GM12878 (cell line): ENCODE measurements at regions not wholly inside any gene's neighbourhood (a gene's known extent, or its start where the extent isn't known, plus 50 kb on each side); places are given as distances from the start of the nearest gene placed in this dataset.

Experiments used
- ATAC-seq: fragments of 200-7000 bp; cut with Tn5 transposase; 3 replicates; pipeline ENCODE4 v1.9.1; 2020; ENCODE audit warnings: mild to moderate bottlenecking, moderate library complexity
- BruUV-seq: library from RNA; stranded (reverse); fragments of 400-500 nt; replicated peaks from 2 replicates; lab custom pipeline; 2021; lab: Mats Ljungman, UMichigan
- CTCF ChIA-PET: fragments of 300-600 bp; sonication (Branson Sonifier 250); formaldehyde crosslinking; extraction: SDS; loops from one replicate; lab custom pipeline; 2021; ENCODE audit warnings: inconsistent platforms; lab: Yijun Ruan, JAX
- POLR2A ChIA-PET: fragments of 350-600 bp; formaldehyde crosslinking; extraction: SDS; loops from one replicate; lab custom pipeline; 2021; ENCODE audit warnings: inconsistent platforms; lab: Charles Lee
- RAD21 ChIA-PET: fragments of 300-600 bp; sonication (Branson Sonifier 250); formaldehyde crosslinking; loops from one replicate; lab custom pipeline; 2023; ENCODE audit warnings: antibody characterized with exemption; ENCODE audit not compliant: unreplicated experiment; lab: Charles Lee
- SMC1A ChIA-PET: fragments of 300-600 bp; sonication (Branson Sonifier 250); formaldehyde crosslinking; loops from one replicate; lab custom pipeline; 2023; ENCODE audit not compliant: unreplicated experiment, uncharacterized antibody; lab: Charles Lee
- DNase-seq: peaks from one replicate; pipeline ENCODE4 v3.0.0-alpha.2; 2011; ENCODE audit warnings: low read depth, low spot score
- FAIRE-seq: peaks from 3 replicates; lab custom pipeline; 2011; peaks lifted over from hg19 to GRCh38; lab: Jason Lieb, UNC
- H2AFZ ChIP-seq: 2 replicates; pipeline ENCODE4 v1.6.0; 2011; ENCODE audit warnings: low read depth, low read length, control low read depth; ENCODE audit not compliant: control insufficient read depth
- H3K27ac ChIP-seq: 2 replicates; pipeline ENCODE4 v1.5.1; 2011; ENCODE audit warnings: control low read depth; ENCODE audit not compliant: control insufficient read depth, insufficient read depth
- H3K27me3 ChIP-seq, 2 experiments: replicated peaks in 1 of 2; 2 replicates each; pipeline versions ENCODE4 v1.6.0 to v1.6.1; 2011; ENCODE audit warnings: low read length in 1 of 2; ENCODE audit not compliant: control insufficient read depth in 2 of 2, insufficient read depth in 2 of 2
- H3K36me3 ChIP-seq, 2 experiments: 2 replicates each; pipeline ENCODE4 v1.5.1; 2011; ENCODE audit warnings: low read length in 1 of 2; ENCODE audit not compliant: control insufficient read depth in 2 of 2, insufficient read depth in 2 of 2
- H3K4me1 ChIP-seq: 2 replicates; pipeline ENCODE4 v1.6.1; 2011; ENCODE audit warnings: mild to moderate bottlenecking, low read length, moderate library complexity, mixed read lengths; ENCODE audit not compliant: control insufficient read depth, insufficient read depth
- H3K4me2 ChIP-seq: 2 replicates; pipeline ENCODE4 v1.6.0; 2011; ENCODE audit warnings: control low read depth; ENCODE audit not compliant: control insufficient read depth, insufficient read depth
- H3K4me3 ChIP-seq: fragments of 200-600 bp; sonication (generic); 2 replicates; pipeline ENCODE4 v1.5.1; 2016
- H3K79me2 ChIP-seq: 2 replicates; pipeline ENCODE4 v1.6.0; 2011; ENCODE audit warnings: low read length; ENCODE audit not compliant: control insufficient read depth, insufficient read depth
- H3K9ac ChIP-seq: 2 replicates; pipeline ENCODE4 v1.8.0; 2011; ENCODE audit warnings: low read length, control low read depth, mixed read lengths; ENCODE audit not compliant: control insufficient read depth, insufficient read depth
- H3K9me3 ChIP-seq: replicated peaks from 3 replicates; pipeline ENCODE4 v1.5.1; 2011; ENCODE audit warnings: mild to moderate bottlenecking, low read length; ENCODE audit not compliant: control insufficient read depth, insufficient read depth
- H4K20me1 ChIP-seq: 2 replicates; pipeline ENCODE4 v1.6.0; 2011; ENCODE audit not compliant: control insufficient read depth, insufficient read depth
- BACH1 ChIP-seq: fragments of 450-650 bp; IDR thresholded peaks from 2 replicates; pipeline ENCODE4 v1.6.1; 2017; ENCODE audit warnings: mild to moderate bottlenecking, borderline replicate concordance
- E2F8 ChIP-seq: fragments of 450-650 bp; IDR thresholded peaks from 2 replicates; pipeline ENCODE4 v1.6.1; 2018; ENCODE audit warnings: mild to moderate bottlenecking, low read depth, moderate library complexity; ENCODE audit not compliant: partially characterized antibody
- IRF3 ChIP-seq: fragments of 450-650 bp; IDR thresholded peaks from 2 replicates; pipeline ENCODE4 v1.6.1; 2014; ENCODE audit warnings: mild to moderate bottlenecking
- KAT2A ChIP-seq: conservative IDR thresholded peaks from 2 replicates; pipeline ENCODE4 v1.6.1; 2011; ENCODE audit warnings: low read depth, low read length; ENCODE audit not compliant: control insufficient read depth
- NFYA ChIP-seq: IDR thresholded peaks from 2 replicates; pipeline ENCODE4 v1.6.1; 2011; ENCODE audit warnings: low read depth, mild to moderate bottlenecking, low read length, improper control_type of control experiment, borderline replicate concordance
- POLR2A ChIP-seq: IDR thresholded peaks from 2 replicates; pipeline ENCODE4 v1.6.1; 2011; ENCODE audit warnings: low read depth, mild to moderate bottlenecking, low read length
- RAD21 ChIP-seq: IDR thresholded peaks from 2 replicates; pipeline ENCODE4 v1.6.1; 2011; ENCODE audit warnings: mild to moderate bottlenecking, low read depth, low read length, moderate library complexity; ENCODE audit not compliant: insufficient read depth
- SKIL ChIP-seq: fragments of 450-650 bp; IDR thresholded peaks from 2 replicates; pipeline ENCODE4 v1.6.1; 2017; ENCODE audit warnings: mild to moderate bottlenecking, low read depth, inconsistent platforms; ENCODE audit not compliant: poor library complexity, severe bottlenecking
- SMAD5 ChIP-seq: IDR thresholded peaks from 2 replicates; pipeline ENCODE4 v1.6.1; 2016; ENCODE audit warnings: antibody characterized with exemption, low read depth
- TARDBP ChIP-seq: IDR thresholded peaks from 2 replicates; pipeline ENCODE4 v1.6.1; 2016; ENCODE audit warnings: borderline replicate concordance
- TCF3 ChIP-seq: IDR thresholded peaks from 2 replicates; pipeline ENCODE4 v1.6.1; 2012; ENCODE audit warnings: low read depth, mild to moderate bottlenecking, low read length, borderline replicate concordance; ENCODE audit not compliant: insufficient read depth
- YBX1 ChIP-seq: fragments of 450-650 bp; IDR thresholded peaks from 2 replicates; pipeline ENCODE4 v1.6.1; 2016; ENCODE audit warnings: antibody characterized with exemption
- in situ Hi-C: fragments of 300-500 bp; cut with MboI; formaldehyde crosslinking; loops from 9 replicates; pipeline ENCODE4 v1.14.3; 2018; ENCODE audit warnings: mixed read lengths
- intact Hi-C: fragments of 100-400 bp; cut with micrococcal nuclease; formaldehyde crosslinking; loops from one replicate; pipeline ENCODE4 v1.14.2; 2022; ENCODE audit not compliant: unreplicated experiment
- TF ChIP-seq, protein P1 (sequence below): fragments of 150-350 bp; IDR thresholded peaks from 2 replicates; pipeline ENCODE4 v1.6.1; 2014; ENCODE audit warnings: mild to moderate bottlenecking, low read depth, low read length
- TF ChIP-seq, protein P2 (sequence below): IDR thresholded peaks from 2 replicates; pipeline ENCODE4 v1.6.1; 2011; ENCODE audit warnings: mild to moderate bottlenecking, low read depth, low read length, moderate library complexity; ENCODE audit not compliant: insufficient replicate concordance

- H2AFZ ChIP-seq, result no peak overlapping the region
- H3K79me2 ChIP-seq, result no peaks in the 10 kb centered on the region
- no peaks in the 10 kb centered on the region for H3K9me3 ChIP-seq
- H3K4me2 ChIP-seq, result no peak overlapping the region
- in situ Hi-C loops, result no loop called here
- ChIA-PET SMC1A (no interaction called here), RAD21 (no interaction called here), POLR2A (no interaction called here), CTCF (interaction anchor here (0.8 to 1.1 kb wide), 2 partner anchors 9 to 11 kb away, joined by 3 to 4 read pairs; no protein-coding TSS in a partner anchor)
- H3K4me3 ChIP-seq, result no peak overlapping the region
- H3K4me1 ChIP-seq, result no peaks in the 10 kb centered on the region
- no peak overlapping the region for H3K27ac ChIP-seq
- FAIRE-seq (no peak), DNase-seq (no peak), ATAC-seq (no peak)
- no peaks in the 10 kb centered on the region for H3K27me3 ChIP-seq
- BruUV-seq, result no TSS peak
- no peaks in the 10 kb centered on the region for H3K36me3 ChIP-seq
- intact Hi-C loops, result no loop called here
- no peak overlapping the region for H3K9ac ChIP-seq
- H4K20me1 ChIP-seq, result no peaks in the 10 kb centered on the region
- TF ChIP-seq BACH1 (no peak), SKIL (no peak), RAD21 (no peak), SMAD5 (no peak), YBX1 (no peak), KAT2A (no peak), TCF3 (no peak), POLR2A (no peak), E2F8 (no peak), NFYA (no peak), IRF3 (no peak), TARDBP (no peak)
- TF ChIP-seq, protein P1, sequence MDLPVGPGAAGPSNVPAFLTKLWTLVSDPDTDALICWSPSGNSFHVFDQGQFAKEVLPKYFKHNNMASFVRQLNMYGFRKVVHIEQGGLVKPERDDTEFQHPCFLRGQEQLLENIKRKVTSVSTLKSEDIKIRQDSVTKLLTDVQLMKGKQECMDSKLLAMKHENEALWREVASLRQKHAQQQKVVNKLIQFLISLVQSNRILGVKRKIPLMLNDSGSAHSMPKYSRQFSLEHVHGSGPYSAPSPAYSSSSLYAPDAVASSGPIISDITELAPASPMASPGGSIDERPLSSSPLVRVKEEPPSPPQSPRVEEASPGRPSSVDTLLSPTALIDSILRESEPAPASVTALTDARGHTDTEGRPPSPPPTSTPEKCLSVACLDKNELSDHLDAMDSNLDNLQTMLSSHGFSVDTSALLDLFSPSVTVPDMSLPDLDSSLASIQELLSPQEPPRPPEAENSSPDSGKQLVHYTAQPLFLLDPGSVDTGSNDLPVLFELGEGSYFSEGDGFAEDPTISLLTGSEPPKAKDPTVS, result no peak
- TF ChIP-seq, protein P2, sequence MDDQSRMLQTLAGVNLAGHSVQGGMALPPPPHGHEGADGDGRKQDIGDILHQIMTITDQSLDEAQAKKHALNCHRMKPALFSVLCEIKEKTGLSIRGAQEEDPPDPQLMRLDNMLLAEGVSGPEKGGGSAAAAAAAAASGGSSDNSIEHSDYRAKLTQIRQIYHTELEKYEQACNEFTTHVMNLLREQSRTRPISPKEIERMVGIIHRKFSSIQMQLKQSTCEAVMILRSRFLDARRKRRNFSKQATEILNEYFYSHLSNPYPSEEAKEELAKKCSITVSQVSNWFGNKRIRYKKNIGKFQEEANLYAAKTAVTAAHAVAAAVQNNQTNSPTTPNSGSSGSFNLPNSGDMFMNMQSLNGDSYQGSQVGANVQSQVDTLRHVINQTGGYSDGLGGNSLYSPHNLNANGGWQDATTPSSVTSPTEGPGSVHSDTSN, result no peak
Observed at GRCh38 chr10:105643660-105644059, 1002.6 kb downstream of the SORCS3 start.
